Kidney (tissue), 13 donors: ENCODE measurements at regions not wholly inside any gene's neighbourhood (a gene's known extent, or its start where the extent isn't known, plus 50 kb on each side); places are given as distances from the start of the nearest gene placed in this dataset.

ENCODE experiments used
- DNase-seq, 5 donors: peaks; one replicate each; pipeline ENCODE4 v3.0.0-alpha.2; 2013 to 2020
- FAIRE-seq: peaks from 2 replicates; lab custom pipeline; 2012; peaks lifted over from hg19 to GRCh38; lab: Jason Lieb, UNC
- H3K27ac ChIP-seq, 2 donors: one replicate each; pipeline ENCODE4 v1.7.0; 2013; ENCODE audit warnings: low read depth in 2 of 2, low read length in 2 of 2, inconsistent platforms in 1 of 2
- H3K27me3 ChIP-seq: one replicate; pipeline ENCODE4 v1.7.1; 2013; ENCODE audit warnings: low read length, inconsistent platforms; ENCODE audit not compliant: control insufficient read depth, insufficient read depth
- H3K36me3 ChIP-seq, 3 donors: one replicate each; pipeline versions ENCODE4 v1.7.0 to v1.7.1; 2013; ENCODE audit warnings: low read length in 3 of 3, control low read depth in 1 of 3, inconsistent platforms in 1 of 3; ENCODE audit not compliant: insufficient read depth in 3 of 3, control insufficient read depth in 2 of 3
- H3K4me1 ChIP-seq, 3 donors: one replicate each; pipeline versions ENCODE4 v1.7.0 to v1.7.1; 2013; ENCODE audit warnings: low read length in 3 of 3, inconsistent platforms in 1 of 3, low read depth in 1 of 3; ENCODE audit not compliant: control insufficient read depth in 2 of 3, insufficient read depth in 2 of 3
- H3K4me3 ChIP-seq, 3 donors: one replicate each; pipeline versions ENCODE4 v1.7.0 to v1.8.1; 2013; ENCODE audit warnings: low read length in 3 of 3, control low read depth in 1 of 3, inconsistent platforms in 1 of 3
- H3K9ac ChIP-seq, 3 donors: one replicate each; pipeline versions ENCODE4 v1.7.0 to v1.7.1; 2013; ENCODE audit warnings: low read length in 3 of 3, control low read depth in 1 of 3, inconsistent platforms in 1 of 3
- H3K9me3 ChIP-seq, 3 donors: one replicate each; pipeline versions ENCODE4 v1.7.0 to v1.7.1; 2013; ENCODE audit warnings: low read length in 3 of 3, control low read depth in 1 of 3, inconsistent platforms in 1 of 3; ENCODE audit not compliant: control insufficient read depth in 2 of 3, insufficient read depth in 1 of 3
- intact Hi-C: fragments of 100-400 bp; cut with DNase I; formaldehyde crosslinking; loops from one replicate; pipeline ENCODE4 v1.11.1; 2022
- TF ChIP-seq, protein P1 (sequence below): IDR thresholded peaks from 3 replicates; pipeline ENCODE4 v1.5.1; 2012; ENCODE audit warnings: mild to moderate bottlenecking, moderate library complexity, borderline replicate concordance; ENCODE audit not compliant: insufficient read depth; ENCODE audit errors: extremely low read depth
- donor health status: control.
- donor health status: control.
- donor health status: control.
- donor health status: control.
- donor health status: control.
- donor health status: DM: yes; HTN: yes; CAD: no.
- donor health status: Normal renal cell carcinoma (clear cell type).

DNA sequence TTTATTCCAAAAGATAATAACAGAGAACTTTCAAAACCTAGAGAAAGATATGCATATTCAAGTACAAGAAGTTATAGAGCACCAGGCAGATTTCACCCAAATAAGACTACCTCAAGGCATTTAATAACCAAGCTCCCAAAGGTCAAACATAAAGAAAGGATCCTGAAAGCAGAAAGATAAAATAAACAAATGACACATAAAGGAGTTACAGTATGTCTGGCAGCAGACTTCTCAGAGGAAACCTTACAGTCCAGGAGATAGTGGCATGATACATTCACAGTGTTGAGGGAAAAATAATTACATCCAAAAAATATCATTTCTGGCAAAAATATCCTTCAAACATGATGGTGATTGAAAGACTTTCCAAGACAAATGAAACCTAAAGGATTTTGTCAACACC is 185.8 kb upstream of the POU1F1 start:
- FAIRE-seq (no peak), DNase-seq (no peak)
- H3K27ac ChIP-seq = no peak overlapping the region

DNA sequence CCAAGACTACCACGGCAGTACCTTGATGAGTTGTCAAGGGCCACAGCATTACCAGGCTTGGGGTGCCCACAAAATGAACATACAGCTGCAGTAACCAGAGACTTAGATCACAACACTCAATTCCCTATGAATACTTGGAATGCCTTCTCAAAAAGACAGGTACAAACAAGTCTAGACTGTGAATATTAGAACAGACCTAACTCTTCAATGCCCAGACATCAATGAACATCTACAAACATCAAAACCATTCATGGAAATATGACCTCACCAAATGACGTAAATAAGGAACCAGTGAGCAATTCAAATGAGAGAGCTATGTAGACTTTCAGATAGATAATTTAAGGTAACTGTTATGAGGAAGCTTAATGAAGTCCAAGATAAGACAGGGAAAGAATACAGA is 185.1 kb upstream of the POU1F1 start:
- Histone ChIP-seq H3K4me1 (no peaks in the 10 kb centered on the region), H3K4me3 (no peak overlapping the region), H3K9me3 (peaks cover 0 to 7% (median 0%) of the 10 kb centered on the region in 3 donors), H3K9ac (no peak overlapping the region), H3K36me3 (no peaks in the 10 kb centered on the region), H3K27me3 (no peaks in the 10 kb centered on the region), H3K27ac (no peak overlapping the region)
- DNase-seq (no peak), FAIRE-seq (no peak)
- TF ChIP-seq, protein P1, sequence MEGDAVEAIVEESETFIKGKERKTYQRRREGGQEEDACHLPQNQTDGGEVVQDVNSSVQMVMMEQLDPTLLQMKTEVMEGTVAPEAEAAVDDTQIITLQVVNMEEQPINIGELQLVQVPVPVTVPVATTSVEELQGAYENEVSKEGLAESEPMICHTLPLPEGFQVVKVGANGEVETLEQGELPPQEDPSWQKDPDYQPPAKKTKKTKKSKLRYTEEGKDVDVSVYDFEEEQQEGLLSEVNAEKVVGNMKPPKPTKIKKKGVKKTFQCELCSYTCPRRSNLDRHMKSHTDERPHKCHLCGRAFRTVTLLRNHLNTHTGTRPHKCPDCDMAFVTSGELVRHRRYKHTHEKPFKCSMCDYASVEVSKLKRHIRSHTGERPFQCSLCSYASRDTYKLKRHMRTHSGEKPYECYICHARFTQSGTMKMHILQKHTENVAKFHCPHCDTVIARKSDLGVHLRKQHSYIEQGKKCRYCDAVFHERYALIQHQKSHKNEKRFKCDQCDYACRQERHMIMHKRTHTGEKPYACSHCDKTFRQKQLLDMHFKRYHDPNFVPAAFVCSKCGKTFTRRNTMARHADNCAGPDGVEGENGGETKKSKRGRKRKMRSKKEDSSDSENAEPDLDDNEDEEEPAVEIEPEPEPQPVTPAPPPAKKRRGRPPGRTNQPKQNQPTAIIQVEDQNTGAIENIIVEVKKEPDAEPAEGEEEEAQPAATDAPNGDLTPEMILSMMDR = no peak
- intact Hi-C loops = no loop called here

More for the DNA sequence above, 185.8 kb upstream of the POU1F1 start:
- H3K36me3 ChIP-seq = no peaks in the 10 kb centered on the region
- H3K9ac ChIP-seq = no peak overlapping the region
- intact Hi-C loops = no loop called here
- no peak overlapping the region for H3K4me3 ChIP-seq
- no peaks in the 10 kb centered on the region for H3K27me3 ChIP-seq
- peaks cover 0 to 7% (median 0%) of the 10 kb centered on the region in 3 donors for H3K9me3 ChIP-seq
- TF ChIP-seq, protein P1 = no peak
- H3K4me1 ChIP-seq = no peaks in the 10 kb centered on the region

DNA sequence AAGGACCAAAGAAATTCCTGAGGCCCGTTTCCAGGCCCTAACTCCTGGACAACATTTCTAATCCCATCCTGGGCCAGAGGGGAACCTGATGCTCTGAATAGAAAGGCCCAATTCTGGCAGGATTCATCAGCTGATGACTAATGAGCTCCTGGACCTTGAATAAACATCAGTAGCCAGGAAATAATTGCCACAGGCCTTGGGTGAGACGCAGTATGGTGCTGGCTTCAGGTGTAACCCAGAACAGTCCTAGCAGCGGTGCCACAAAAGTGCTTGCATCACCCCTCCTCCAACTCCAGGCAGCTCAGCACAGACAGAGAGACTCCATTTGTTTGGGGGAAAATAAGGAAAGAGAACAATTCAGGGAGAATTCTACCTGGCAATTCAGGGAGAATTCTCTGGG is 184.7 kb upstream of the POU1F1 start:
- TF ChIP-seq, protein P1 = no peak
- Histone ChIP-seq H3K9ac (no peak overlapping the region), H3K27ac (no peak overlapping the region), H3K27me3 (no peaks in the 10 kb centered on the region), H3K36me3 (no peaks in the 10 kb centered on the region), H3K4me1 (no peaks in the 10 kb centered on the region), H3K4me3 (no peak overlapping the region), H3K9me3 (peaks cover 0 to 5% (median 0%) of the 10 kb centered on the region in 3 donors)
- intact Hi-C loops = no loop called here
- FAIRE-seq = no peak
- no peak for DNase-seq

DNA sequence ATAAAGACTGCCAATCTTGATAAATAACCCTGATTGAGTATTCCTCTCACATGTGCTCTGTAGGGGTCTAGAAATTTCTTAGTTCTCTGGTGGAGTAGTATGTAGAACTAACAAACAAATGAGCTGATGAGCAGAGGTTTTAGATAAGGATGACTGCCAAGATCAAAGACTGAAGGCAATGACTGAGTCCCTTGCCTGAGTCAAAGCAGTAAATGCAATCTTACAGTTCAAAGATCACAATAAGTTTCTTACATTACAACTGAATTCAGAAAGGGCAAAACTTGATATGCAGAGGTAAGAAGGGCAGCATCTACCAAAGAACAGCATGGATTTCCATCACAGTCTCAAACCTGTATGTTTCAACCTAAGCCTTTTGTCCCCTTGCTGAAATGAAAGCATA is 172.2 kb upstream of the POU1F1 start:
- Histone ChIP-seq H3K4me3 (no peak overlapping the region), H3K27ac (no peak overlapping the region), H3K36me3 (no peaks in the 10 kb centered on the region), H3K27me3 (no peaks in the 10 kb centered on the region), H3K9me3 (peaks cover 0 to 6% (median 0%) of the 10 kb centered on the region in 3 donors), H3K4me1 (no peaks in the 10 kb centered on the region), H3K9ac (no peak overlapping the region)
- intact Hi-C loops = no loop called here
- DNase-seq (no peak), FAIRE-seq (no peak)
- TF ChIP-seq, protein P1 = no peak
